ENCODE measurements at regions not wholly inside any gene's neighbourhood (a gene's known extent, or its start where the extent isn't known, plus 50 kb on each side); places are given as distances from the start of the nearest gene placed in this dataset.

DNA sequence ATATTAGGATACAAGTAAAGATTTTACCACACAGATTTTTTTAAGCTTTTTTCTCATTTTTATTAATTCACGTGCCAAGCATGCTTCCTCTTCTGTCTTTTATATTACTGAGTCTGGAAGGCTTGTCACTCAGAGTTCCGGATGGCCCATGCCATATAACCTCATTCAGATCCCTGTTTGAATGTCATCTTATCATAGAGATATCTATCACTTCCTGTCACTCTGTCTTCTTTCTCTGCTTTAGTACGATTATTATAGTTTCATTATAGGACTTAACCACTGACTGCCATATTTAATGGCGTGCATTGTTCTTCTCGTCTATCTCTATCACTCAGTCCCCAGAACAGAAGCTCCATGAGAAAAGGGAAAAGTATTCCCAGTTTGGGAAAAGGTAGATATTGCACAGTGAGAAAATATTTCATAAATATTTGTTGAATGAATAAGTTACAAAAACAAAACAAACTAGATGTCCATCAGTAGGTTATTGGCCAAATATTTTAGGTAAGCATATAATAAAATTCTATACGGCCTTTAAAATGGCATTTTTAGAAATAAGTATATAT is 296.9 kb upstream of the GOT2 start:
- Histone ChIP-seq H3K36me3 (replicated peaks; ENCODE audit: insufficient read depth, low read length) (no peaks in the 10 kb centered on the region), H3F3A (ENCODE audit: insufficient read depth, low read length) (no peaks in the 10 kb centered on the region), H3K4me1 (ENCODE audit: low read length) (no peaks in the 10 kb centered on the region), H3K4me2 (ENCODE audit: low read depth, low read length) (no peak overlapping the region), H3K27me3 (replicated peaks; ENCODE audit: insufficient read depth, low read length) (no peaks in the 10 kb centered on the region), H3K4me3 (ENCODE audit: low read length) (no peak overlapping the region), H4K20me1 (ENCODE audit: insufficient read depth, low read length) (no peaks in the 10 kb centered on the region), H3K27ac (ENCODE audit: low read length) (no peak overlapping the region), H3K79me2 (ENCODE audit: low read length) (no peaks in the 10 kb centered on the region), H3K9ac (ENCODE audit: low read length) (no peak overlapping the region), H2AFZ (ENCODE audit: low read length) (no peak overlapping the region), H3K9me2 (replicated peaks; ENCODE audit: insufficient read depth, low read length) (no peaks in the 10 kb centered on the region), H3K9me3 (replicated peaks; ENCODE audit: insufficient read depth, low read length) (no peaks in the 10 kb centered on the region)
- no peak for DNase-seq
- no peak for TF ChIP-seq EZH2phosphoT487 (IDR thresholded peaks at IDR 0.05; ENCODE audit: low read length)
- no peak for TF ChIP-seq EZH2 (optimal IDR thresholded peaks at IDR 0.05; ENCODE audit: low read depth, low read length)
- TF ChIP-seq, protein P1, sequence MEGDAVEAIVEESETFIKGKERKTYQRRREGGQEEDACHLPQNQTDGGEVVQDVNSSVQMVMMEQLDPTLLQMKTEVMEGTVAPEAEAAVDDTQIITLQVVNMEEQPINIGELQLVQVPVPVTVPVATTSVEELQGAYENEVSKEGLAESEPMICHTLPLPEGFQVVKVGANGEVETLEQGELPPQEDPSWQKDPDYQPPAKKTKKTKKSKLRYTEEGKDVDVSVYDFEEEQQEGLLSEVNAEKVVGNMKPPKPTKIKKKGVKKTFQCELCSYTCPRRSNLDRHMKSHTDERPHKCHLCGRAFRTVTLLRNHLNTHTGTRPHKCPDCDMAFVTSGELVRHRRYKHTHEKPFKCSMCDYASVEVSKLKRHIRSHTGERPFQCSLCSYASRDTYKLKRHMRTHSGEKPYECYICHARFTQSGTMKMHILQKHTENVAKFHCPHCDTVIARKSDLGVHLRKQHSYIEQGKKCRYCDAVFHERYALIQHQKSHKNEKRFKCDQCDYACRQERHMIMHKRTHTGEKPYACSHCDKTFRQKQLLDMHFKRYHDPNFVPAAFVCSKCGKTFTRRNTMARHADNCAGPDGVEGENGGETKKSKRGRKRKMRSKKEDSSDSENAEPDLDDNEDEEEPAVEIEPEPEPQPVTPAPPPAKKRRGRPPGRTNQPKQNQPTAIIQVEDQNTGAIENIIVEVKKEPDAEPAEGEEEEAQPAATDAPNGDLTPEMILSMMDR (IDR thresholded peaks at IDR 0.05; ENCODE audit: low read length) = no peak

DNA sequence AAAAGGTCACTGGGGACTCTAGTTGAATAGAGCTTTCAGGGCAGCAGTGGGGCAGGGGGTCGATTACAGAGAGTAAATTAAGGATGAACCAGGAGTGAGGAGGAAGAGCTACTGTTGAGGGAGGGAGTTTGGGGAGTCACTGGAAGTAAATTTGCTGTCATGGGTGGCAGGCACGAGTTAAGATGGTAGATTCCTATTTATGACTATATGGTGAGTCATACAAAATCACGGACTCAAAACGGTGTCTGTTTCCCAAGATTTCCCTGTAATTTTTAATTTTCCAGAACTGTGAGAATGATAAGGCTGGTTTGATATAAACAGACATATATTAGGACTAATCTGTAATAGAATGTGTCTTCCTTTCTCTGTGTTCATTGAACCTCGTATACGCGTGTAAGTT is 287.6 kb upstream of the GOT2 start:
- no peak for DNase-seq
- H2AFZ ChIP-seq (ENCODE audit: low read length) = no peak overlapping the region
- no peaks in the 10 kb centered on the region for H3K79me2 ChIP-seq (ENCODE audit: low read length)
- no peaks in the 10 kb centered on the region for H3K9me2 ChIP-seq (replicated peaks; ENCODE audit: insufficient read depth, low read length)
- no peaks in the 10 kb centered on the region for H3K4me1 ChIP-seq (ENCODE audit: low read length)
- TF ChIP-seq, protein P1 (IDR thresholded peaks at IDR 0.05; ENCODE audit: low read length) = no peak
- no peak for TF ChIP-seq EZH2phosphoT487 (IDR thresholded peaks at IDR 0.05; ENCODE audit: low read length)
- no peak for TF ChIP-seq EZH2 (optimal IDR thresholded peaks at IDR 0.05; ENCODE audit: low read depth, low read length)
- no peak overlapping the region for H3K4me3 ChIP-seq (ENCODE audit: low read length)
- H3K27me3 ChIP-seq (replicated peaks; ENCODE audit: insufficient read depth, low read length) = no peaks in the 10 kb centered on the region
- H3K9ac ChIP-seq (ENCODE audit: low read length) = no peak overlapping the region
- H3K9me3 ChIP-seq (replicated peaks; ENCODE audit: insufficient read depth, low read length) = no peaks in the 10 kb centered on the region
- H3F3A ChIP-seq (ENCODE audit: insufficient read depth, low read length) = no peaks in the 10 kb centered on the region
- H3K4me2 ChIP-seq (ENCODE audit: low read depth, low read length) = no peak overlapping the region
- no peak overlapping the region for H3K27ac ChIP-seq (ENCODE audit: low read length)
- H4K20me1 ChIP-seq (ENCODE audit: insufficient read depth, low read length) = no peaks in the 10 kb centered on the region
- H3K36me3 ChIP-seq (replicated peaks; ENCODE audit: insufficient read depth, low read length) = no peaks in the 10 kb centered on the region

DNA sequence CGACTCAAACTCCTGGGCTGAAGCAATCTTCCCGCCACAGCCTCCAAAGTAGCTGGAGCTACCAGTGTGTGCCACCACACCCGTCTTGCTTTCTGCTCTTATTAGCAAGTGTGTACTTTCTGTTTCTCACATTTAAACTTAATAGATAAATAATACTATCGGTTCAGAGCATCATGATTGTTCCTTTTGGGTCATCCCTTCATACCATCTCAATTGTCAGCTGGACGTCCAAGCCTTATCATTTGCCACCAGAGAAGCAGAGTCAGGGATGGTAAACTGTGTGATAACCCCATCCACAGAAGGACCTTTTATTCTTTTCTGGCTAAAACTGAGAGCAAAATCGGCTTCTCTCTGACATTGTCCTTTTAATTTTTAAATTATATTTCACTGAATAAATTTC is 279.8 kb upstream of the GOT2 start:
- no peak overlapping the region for H3K9ac ChIP-seq (ENCODE audit: low read length)
- no peak overlapping the region for H3K27ac ChIP-seq (ENCODE audit: low read length)
- no peaks in the 10 kb centered on the region for H3F3A ChIP-seq (ENCODE audit: insufficient read depth, low read length)
- no peak overlapping the region for H2AFZ ChIP-seq (ENCODE audit: low read length)
- no peak for DNase-seq
- H4K20me1 ChIP-seq (ENCODE audit: insufficient read depth, low read length) = no peaks in the 10 kb centered on the region
- H3K79me2 ChIP-seq (ENCODE audit: low read length) = no peaks in the 10 kb centered on the region
- H3K4me3 ChIP-seq (ENCODE audit: low read length) = no peak overlapping the region
- no peaks in the 10 kb centered on the region for H3K9me3 ChIP-seq (replicated peaks; ENCODE audit: insufficient read depth, low read length)
- H3K9me2 ChIP-seq (replicated peaks; ENCODE audit: insufficient read depth, low read length) = no peaks in the 10 kb centered on the region
- H3K4me1 ChIP-seq (ENCODE audit: low read length) = no peaks in the 10 kb centered on the region
- TF ChIP-seq, protein P1 (IDR thresholded peaks at IDR 0.05; ENCODE audit: low read length) = no peak
- TF ChIP-seq EZH2phosphoT487 (IDR thresholded peaks at IDR 0.05; ENCODE audit: low read length) (no peak), EZH2 (optimal IDR thresholded peaks at IDR 0.05; ENCODE audit: low read depth, low read length) (no peak)
- H3K4me2 ChIP-seq (ENCODE audit: low read depth, low read length) = no peak overlapping the region
- H3K27me3 ChIP-seq (replicated peaks; ENCODE audit: insufficient read depth, low read length) = no peaks in the 10 kb centered on the region
- no peaks in the 10 kb centered on the region for H3K36me3 ChIP-seq (replicated peaks; ENCODE audit: insufficient read depth, low read length)
